Activated CD4-positive, alpha-beta T cell treated with anti-CD3 and anti-CD28 coated beads for 4 hours (primary cell): ENCODE measurements at regions not wholly inside any gene's neighbourhood (a gene's known extent, or its start where the extent isn't known, plus 50 kb on each side); places are given as distances from the start of the nearest gene placed in this dataset.

Source experiments
- DNase-seq, 2 donors: peaks; one replicate each; pipeline ENCODE4 v3.0.0-alpha.2; 2020

DNA sequence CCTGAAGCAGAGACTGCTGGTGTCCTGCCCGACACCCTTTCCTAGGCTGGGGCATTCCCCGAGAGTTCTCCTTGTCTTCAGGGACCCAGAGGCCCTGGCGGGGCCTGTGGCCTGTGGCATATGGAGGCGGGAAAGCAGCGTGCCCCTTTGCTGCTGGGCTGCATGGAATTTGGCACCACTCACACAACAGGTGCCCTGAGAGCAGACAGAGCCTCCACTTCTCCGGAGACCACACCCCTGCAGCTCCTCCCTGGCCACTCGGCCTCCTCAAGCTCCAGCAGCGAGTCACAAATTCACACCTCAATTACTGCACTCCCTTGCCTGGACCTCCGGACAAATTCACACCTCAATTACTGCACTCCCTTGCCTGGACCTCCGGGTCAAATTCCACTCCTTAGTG, 1375.2 kb downstream of the TBC1D22A start:
- no peak for DNase-seq

GRCh38 chr22:48135592-48135991, 1373.1 kb downstream of the TBC1D22A start:
- DNase-seq, result no peak

DNA sequence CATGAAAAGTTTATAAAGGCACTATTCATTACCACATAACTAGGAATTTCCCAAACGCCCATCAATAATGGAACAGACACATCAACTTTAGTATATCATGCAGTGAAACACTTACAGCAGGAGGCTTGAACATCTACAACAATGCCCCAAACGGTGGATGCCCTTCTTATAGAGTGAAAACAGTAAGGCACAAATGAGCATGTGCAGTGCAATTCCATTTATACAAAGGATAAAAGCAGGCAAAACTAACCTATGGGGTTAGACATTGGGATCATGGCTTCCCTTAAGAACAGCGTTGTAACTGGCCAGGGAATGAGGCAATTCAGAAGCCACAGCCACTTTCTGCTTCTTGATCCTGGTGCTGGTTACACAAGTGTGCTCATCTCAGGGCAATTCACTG, 1363.0 kb downstream of the TBC1D22A start:
- DNase-seq, result no peak

GRCh38 chr22:48121984-48122383, 1359.5 kb downstream of the TBC1D22A start:
- DNase-seq, result no peak

DNA sequence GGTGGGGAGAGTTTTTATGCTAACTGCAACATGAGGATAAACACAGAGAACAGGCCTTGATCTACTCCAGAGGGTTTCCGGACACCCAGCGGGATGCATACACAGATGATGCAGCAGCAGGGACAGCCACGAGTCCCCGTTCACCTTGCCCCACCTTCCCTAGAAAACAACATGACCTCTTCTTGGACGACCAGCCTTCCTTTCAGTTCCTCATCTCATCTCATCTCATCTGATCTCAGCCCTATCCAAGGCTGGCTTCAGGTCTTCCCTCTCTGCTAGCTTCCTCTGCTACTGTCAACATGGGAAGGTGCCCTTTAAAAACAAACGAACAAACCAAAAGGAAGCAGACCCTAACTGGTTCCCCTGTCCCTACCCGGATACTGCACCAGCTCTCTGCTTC, 1356.2 kb downstream of the TBC1D22A start:
- no peak for DNase-seq

- DNase-seq, result no peak
These were observed 1354.4 kb downstream of the TBC1D22A start for GRCh38 chr22:48116871-48117270.

GRCh38 chr22:48112687-48113521, 1350.5 kb downstream of the TBC1D22A start:
- no peak for DNase-seq

GRCh38 chr22:48106715-48107259, 1344.3 kb downstream of the TBC1D22A start:
- no peak for DNase-seq

GRCh38 chr22:48106215-48106614, 1343.8 kb downstream of the TBC1D22A start:
- no peak for DNase-seq

GRCh38 chr22:48105259-48105658, 1342.8 kb downstream of the TBC1D22A start:
- DNase-seq, result no peak

DNA sequence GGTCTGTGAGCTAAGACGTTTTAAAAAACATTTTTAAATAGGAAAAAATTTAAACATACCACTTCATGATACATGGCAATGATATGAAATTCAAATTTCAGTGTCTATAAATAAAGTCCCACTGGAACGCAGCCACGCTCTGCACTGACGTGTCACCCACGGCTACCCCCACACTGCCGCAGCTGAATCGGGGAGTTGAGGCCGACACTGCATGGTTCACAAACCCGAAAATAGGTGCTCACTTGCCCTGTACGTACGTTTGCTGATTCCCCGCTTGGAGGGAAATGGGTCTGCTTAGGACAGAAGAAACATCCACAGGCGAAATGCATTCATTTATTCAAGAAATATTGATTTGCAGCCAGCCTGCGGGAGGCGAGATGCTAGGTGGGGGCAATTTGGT, 1342.3 kb downstream of the TBC1D22A start:
- no peak for DNase-seq

DNA sequence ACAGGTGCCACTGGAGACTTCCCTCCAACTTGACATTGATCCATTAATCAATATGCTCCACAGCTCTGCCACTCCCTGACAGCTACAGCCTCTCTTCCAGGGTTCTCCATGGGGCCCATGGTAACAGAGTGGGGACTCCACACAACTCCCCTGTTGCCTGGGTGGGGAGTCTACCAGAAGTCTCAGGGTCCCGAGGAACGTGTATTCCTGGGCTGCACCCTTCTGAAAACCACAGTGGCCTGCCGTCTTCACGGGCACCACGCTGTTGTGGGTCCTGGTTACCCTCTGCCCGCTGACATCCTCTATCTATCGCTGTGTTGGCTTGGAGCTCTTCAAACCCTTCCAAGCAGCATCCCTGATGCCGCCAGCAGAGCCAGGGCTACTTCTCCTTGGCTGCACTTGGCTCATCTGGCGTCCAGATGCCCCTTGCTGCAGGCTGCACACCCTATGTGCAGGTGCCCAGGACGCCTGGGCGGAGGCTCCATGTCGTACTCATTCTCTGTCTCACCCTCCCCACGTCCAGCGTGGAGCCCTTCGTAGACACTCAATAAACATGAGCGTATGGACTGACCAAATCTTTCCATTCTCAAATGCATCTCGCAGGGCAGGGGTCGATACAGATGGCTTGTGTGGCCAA, 1341.8 kb downstream of the TBC1D22A start:
- no peak for DNase-seq

- no peak for DNase-seq
These were observed 1340.9 kb downstream of the TBC1D22A start for GRCh38 chr22:48103126-48103875.

DNA sequence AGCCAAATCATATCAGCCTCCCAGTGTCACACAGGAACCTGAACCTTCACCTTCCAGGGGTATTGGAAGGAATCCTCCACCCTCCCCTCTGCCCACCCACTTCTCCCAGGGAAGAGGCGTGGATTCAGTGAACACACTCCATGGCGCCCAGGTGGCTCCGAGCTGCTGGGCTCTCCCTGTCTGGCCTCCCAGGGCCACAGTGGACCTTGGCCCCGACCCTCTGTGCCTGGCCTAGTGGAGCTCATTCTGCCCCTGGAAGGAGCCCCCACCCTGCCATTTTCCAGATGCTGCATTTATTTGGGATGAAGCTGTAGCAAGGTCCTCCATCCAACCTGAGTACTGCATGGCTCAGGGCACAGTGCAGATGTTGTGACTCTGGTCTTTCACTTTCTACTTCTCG, 1340.1 kb downstream of the TBC1D22A start:
- DNase-seq, result no peak

DNA sequence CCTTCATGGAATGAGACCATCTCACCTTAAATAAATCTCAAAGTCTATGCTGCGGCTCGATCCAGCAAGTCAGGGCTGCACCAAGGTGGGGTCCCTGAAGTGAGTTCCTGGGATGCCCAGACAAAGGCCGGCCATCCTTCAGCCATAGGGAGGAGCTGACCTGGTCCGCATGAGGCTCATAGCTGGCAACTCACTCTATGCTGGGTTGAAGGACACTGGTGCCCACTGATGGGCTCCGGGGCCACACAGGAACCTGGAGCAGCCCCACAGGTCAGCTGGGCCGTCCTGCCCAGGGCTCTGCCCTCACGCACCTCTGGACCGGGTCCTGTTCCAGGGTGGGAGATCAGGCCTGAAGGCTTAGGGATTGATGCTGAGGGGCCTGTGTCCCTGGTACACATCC, 1339.3 kb downstream of the TBC1D22A start:
- DNase-seq, result no peak

DNA sequence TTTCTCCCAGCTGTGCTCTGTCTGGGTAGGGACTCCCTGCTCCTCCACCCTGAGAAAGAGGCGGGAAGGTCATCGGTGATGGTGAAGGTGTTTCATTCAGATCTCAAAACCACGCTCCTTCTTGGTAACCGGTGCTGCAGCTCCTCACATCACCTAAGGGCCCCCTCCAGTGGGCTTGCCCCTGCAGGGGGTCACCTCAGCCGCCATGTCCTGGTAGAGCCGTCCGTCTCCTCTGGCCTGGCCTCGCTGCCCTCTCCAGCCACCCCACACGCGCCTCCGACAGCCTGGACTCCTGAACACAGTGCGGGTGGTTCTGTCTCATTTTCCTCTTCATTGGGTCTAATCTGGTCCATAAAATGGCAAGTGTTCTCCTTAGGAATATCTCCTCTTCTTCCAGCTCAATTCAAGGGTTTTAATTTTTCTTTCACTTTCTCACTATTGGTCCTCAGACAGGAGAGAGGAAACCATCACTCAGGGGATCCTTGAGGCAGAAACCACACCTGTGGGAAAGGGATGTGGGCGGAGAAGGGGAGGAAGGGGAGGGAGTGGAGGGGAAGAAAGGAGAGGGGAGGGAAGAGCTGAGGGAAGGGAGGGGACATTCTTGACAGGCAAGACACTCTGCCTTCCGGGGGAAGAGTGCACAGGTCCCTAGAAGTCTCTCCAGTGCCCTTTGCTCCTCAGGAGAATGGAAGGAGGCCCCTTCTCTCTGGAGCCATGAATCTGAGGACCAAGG, 1338.4 kb downstream of the TBC1D22A start:
- no peak for DNase-seq

DNA sequence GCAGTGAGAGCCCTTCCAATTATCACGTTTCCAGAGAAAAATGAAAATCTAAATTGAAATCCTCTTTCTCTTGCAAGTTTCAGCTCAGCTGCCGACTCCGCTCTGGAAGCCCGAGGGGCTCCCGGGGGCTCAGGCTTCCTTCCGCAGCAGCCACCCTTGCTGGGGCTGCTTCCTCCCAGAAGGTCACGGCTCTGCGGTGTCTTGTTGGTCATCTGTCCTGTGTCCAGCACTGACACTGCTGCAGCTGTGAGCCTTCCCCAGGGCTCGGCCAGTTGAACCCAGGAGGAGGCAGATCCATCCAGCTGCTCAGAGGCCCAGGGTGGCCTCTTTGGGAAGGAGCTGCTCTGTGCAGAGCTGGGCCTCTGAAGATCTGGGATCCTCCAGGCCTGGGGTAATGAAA, 1337.2 kb downstream of the TBC1D22A start:
- DNase-seq, result no peak

GRCh38 chr22:48099251-48099650, 1336.8 kb downstream of the TBC1D22A start:
- DNase-seq, result no peak

DNA sequence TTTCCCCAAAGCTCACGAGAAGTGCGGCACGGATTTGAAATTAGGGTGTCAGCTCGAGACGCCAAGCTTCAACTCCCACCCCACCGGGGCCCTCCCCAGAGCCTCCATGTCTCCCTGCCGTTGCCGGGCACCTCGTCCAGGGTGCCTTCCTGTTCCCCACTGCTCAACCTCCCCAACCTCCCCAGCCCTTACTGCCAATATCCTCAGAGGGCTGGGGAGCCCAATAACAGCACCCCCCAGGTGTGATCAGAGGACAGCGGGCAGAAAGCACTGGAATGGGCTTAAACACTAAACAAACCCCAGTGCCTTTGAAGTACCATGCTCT, 1336.4 kb downstream of the TBC1D22A start:
- no peak for DNase-seq

GRCh38 chr22:48098243-48098920, 1335.9 kb downstream of the TBC1D22A start:
- no peak for DNase-seq

DNA sequence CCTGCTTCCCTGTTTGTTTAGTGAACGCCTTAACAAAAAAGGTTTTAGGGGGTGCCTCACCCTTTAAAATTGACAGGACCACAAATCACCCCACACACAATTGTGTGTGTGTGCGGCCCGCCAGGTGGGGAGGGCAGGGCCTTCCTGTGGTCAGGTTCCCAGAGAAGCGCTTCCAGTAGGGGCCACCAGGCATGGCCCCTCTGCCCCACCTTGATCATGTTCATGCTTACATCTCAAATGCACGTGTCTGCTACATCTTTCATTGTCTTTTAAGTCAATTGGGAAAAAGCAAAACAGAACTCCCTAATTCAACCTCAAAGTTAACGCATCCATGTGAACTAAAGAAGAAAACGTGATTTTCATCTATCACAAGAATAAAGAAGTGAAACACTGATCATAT, 1335.3 kb downstream of the TBC1D22A start:
- DNase-seq, result no peak
